Endothelial cell of umbilical vein (primary cell): ENCODE measurements at regions not wholly inside any gene's neighbourhood (a gene's known extent, or its start where the extent isn't known, plus 50 kb on each side); places are given as distances from the start of the nearest gene placed in this dataset.
"Not testable (repeated sequence)": the region's sequence is repeated elsewhere in the genome, so short reads cannot be mapped to it uniquely, and the experiment has no call there.

Experiments
- BruUV-seq: library from RNA; stranded (reverse); fragments of 400-500 nt; replicated peaks from 2 replicates; lab custom pipeline; 2021; lab: Mats Ljungman, UMichigan
- CTCF ChIA-PET: fragments of 300-600, 350-600 bp; sonication (Branson Sonifier 250); formaldehyde crosslinking; loops from one replicate; lab custom pipeline; 2021; ENCODE audit warnings: antibody characterized with exemption, inconsistent platforms; lab: Charles Lee
- POLR2A ChIA-PET: fragments of 300-600, 350-600 bp; sonication (Branson Sonifier 250); formaldehyde crosslinking; loops from one replicate; lab custom pipeline; 2021; ENCODE audit warnings: antibody characterized with exemption, inconsistent platforms; lab: Charles Lee
- DNase-seq: peaks from one replicate; pipeline ENCODE4 v3.0.0-alpha.2; 2011; ENCODE audit warnings: low read depth, low spot score
- FAIRE-seq: peaks from 2 replicates; lab custom pipeline; 2011; peaks lifted over from hg19 to GRCh38; lab: Jason Lieb, UNC
- H2AFZ ChIP-seq: 2 replicates; pipeline ENCODE4 v1.6.0; 2012; ENCODE audit warnings: low read depth, low read length, control low read depth, inconsistent platforms
- H3K27ac ChIP-seq: 2 replicates; pipeline ENCODE4 v1.5.1; 2011; ENCODE audit warnings: low read depth, mild to moderate bottlenecking, control low read depth, low read length, moderate library complexity; ENCODE audit not compliant: insufficient read depth
- H3K27me3 ChIP-seq, 2 experiments: 2 replicates each; pipeline versions ENCODE4 v1.6.0 to v1.6.1; 2011; ENCODE audit warnings: low read length in 2 of 2, mixed read lengths in 1 of 2; ENCODE audit not compliant: control insufficient read depth in 2 of 2, insufficient read depth in 2 of 2
- H3K36me3 ChIP-seq, 2 experiments: 2 replicates in 1 of 2; 3 replicates in 1 of 2; pipeline ENCODE4 v1.5.1; 2011; ENCODE audit warnings: low read length in 2 of 2, mild to moderate bottlenecking in 1 of 2, moderate library complexity in 1 of 2; ENCODE audit not compliant: control insufficient read depth in 2 of 2, insufficient read depth in 2 of 2; ENCODE audit errors: extremely low read depth in 1 of 2
- H3K4me1 ChIP-seq: 3 replicates; pipeline ENCODE4 v1.5.1; 2011; ENCODE audit warnings: mild to moderate bottlenecking, low read length; ENCODE audit not compliant: control insufficient read depth, insufficient read depth; ENCODE audit errors: extremely low read depth
- H3K4me2 ChIP-seq: 2 replicates; pipeline ENCODE4 v1.6.1; 2011; ENCODE audit warnings: low read length, control low read depth, mixed read lengths; ENCODE audit not compliant: insufficient read depth
- H3K4me3 ChIP-seq, 3 experiments: fragments of 200-600 bp in 1 of 3; sonication (generic), shearing (Covaris generic) in 1 of 3; replicated peaks in 1 of 3; 2 replicates each; pipeline ENCODE4 v1.5.1; 2011 to 2016; ENCODE audit warnings: control low read depth in 3 of 3, low read length in 3 of 3, mild to moderate bottlenecking in 2 of 3, inconsistent platforms in 1 of 3, low read depth in 1 of 3, moderate library complexity in 1 of 3; ENCODE audit not compliant: insufficient read depth in 1 of 3
- H3K79me2 ChIP-seq: 2 replicates; pipeline ENCODE4 v1.6.0; 2012; ENCODE audit warnings: low read length, inconsistent platforms; ENCODE audit not compliant: control insufficient read depth, insufficient read depth
- H3K9ac ChIP-seq: replicated peaks from 2 replicates; pipeline ENCODE3; 2011; ENCODE audit warnings: low read length, control low read depth; ENCODE audit not compliant: insufficient read depth; ENCODE audit errors: extremely low read depth
- H3K9me1 ChIP-seq: replicated peaks from 3 replicates; pipeline ENCODE4 v1.6.0; 2011; ENCODE audit warnings: mild to moderate bottlenecking, low read length; ENCODE audit not compliant: control insufficient read depth, insufficient read depth; ENCODE audit errors: extremely low read depth
- H3K9me3 ChIP-seq: replicated peaks from 2 replicates; pipeline ENCODE4 v1.5.1; 2012; ENCODE audit warnings: low read length, inconsistent platforms; ENCODE audit not compliant: control insufficient read depth, insufficient read depth
- H4K20me1 ChIP-seq: replicated peaks from 2 replicates; pipeline ENCODE3; 2011; ENCODE audit warnings: mild to moderate bottlenecking, low read length; ENCODE audit not compliant: control insufficient read depth, insufficient read depth; ENCODE audit errors: extremely low read depth
- MYC ChIP-seq: IDR thresholded peaks from one replicate; pipeline ENCODE4 v1.6.1; 2011; ENCODE audit warnings: mild to moderate bottlenecking, low read depth, low read length
- POLR2AphosphoS5 ChIP-seq: IDR thresholded peaks from 2 replicates; pipeline ENCODE4 v1.6.1; 2012; ENCODE audit warnings: low read depth, mild to moderate bottlenecking, control low read depth, low read length, moderate library complexity; ENCODE audit not compliant: insufficient read depth
- dilution Hi-C: fragments of 300-500 bp; cut with MboI; formaldehyde crosslinking; loops from one replicate; pipeline ENCODE4 v1.15.0; 2019; ENCODE audit warnings: low sequenced_read_pairs; ENCODE audit not compliant: extremely low pct_ligation_motif_present
- intact Hi-C: fragments of 100-400 bp; cut with micrococcal nuclease; formaldehyde crosslinking; loops from one replicate; pipeline ENCODE4 v1.10.0; 2022
- TF ChIP-seq, protein P1 (sequence below), 2 donors: IDR thresholded peaks; 1 replicate in 1 of 2; 2 replicates in 1 of 2; pipeline ENCODE4 v1.5.1; 2011; ENCODE audit warnings: low read length in 2 of 2, mild to moderate bottlenecking in 2 of 2, moderate library complexity in 2 of 2, control low read depth in 1 of 2, inconsistent platforms in 1 of 2, low read depth in 1 of 2; ENCODE audit not compliant: insufficient read depth in 1 of 2; ENCODE audit errors: extremely low read depth in 1 of 2
- TF ChIP-seq, protein P2 (sequence below): IDR thresholded peaks from 2 replicates; pipeline ENCODE4 v1.6.1; 2011; ENCODE audit not compliant: insufficient read depth, insufficient read length

DNA sequence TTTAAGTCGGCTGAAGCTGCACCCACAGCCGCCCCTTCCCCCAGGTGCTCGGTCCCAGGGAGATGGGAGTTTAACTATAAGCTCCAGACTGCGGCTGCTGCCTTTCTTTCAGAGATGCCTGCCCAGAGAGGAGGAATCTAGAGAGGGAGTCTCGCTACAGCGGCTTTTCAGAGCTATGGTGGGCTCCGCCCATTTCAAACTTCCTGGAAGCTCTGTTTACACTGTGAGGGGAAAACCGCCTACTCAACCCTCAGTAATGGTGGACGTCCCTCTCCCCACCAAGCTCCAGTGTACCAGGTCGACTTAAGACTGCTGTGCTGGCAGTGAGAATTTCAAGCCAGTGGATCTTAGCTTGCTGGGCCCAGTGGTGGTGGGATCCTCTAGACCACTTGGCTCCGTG, 135.4 kb downstream of the CXCL12 start:
- no peaks in the 10 kb centered on the region for H3K27me3 ChIP-seq
- intact Hi-C loops, result no loop called here
- H3K9ac ChIP-seq, result no peak overlapping the region
- H3K79me2 ChIP-seq, result no peaks in the 10 kb centered on the region
- POLR2A ChIA-PET, result no interaction called here
- H3K4me3 ChIP-seq, result no peak overlapping the region
- H3K9me3 ChIP-seq, result peaks cover 3% of the 10 kb centered on the region
- TF ChIP-seq, protein P1, sequence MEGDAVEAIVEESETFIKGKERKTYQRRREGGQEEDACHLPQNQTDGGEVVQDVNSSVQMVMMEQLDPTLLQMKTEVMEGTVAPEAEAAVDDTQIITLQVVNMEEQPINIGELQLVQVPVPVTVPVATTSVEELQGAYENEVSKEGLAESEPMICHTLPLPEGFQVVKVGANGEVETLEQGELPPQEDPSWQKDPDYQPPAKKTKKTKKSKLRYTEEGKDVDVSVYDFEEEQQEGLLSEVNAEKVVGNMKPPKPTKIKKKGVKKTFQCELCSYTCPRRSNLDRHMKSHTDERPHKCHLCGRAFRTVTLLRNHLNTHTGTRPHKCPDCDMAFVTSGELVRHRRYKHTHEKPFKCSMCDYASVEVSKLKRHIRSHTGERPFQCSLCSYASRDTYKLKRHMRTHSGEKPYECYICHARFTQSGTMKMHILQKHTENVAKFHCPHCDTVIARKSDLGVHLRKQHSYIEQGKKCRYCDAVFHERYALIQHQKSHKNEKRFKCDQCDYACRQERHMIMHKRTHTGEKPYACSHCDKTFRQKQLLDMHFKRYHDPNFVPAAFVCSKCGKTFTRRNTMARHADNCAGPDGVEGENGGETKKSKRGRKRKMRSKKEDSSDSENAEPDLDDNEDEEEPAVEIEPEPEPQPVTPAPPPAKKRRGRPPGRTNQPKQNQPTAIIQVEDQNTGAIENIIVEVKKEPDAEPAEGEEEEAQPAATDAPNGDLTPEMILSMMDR (IDR thresholded peaks at IDR 0.05; ENCODE audit: extremely low read depth in 1 of 2, insufficient read depth in 1 of 2, low read depth in 1 of 2, low read length in 2 of 2), result no peak
- TF ChIP-seq POLR2AphosphoS5, result no peak
- TF ChIP-seq, protein P2, sequence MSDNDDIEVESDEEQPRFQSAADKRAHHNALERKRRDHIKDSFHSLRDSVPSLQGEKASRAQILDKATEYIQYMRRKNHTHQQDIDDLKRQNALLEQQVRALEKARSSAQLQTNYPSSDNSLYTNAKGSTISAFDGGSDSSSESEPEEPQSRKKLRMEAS, result no peak
- TF ChIP-seq MYC, result no peak
- no peaks in the 10 kb centered on the region for H3K36me3 ChIP-seq
- H4K20me1 ChIP-seq, result no peaks in the 10 kb centered on the region
- dilution Hi-C loops, result no loop called here
- H3K4me1 ChIP-seq, result no peaks in the 10 kb centered on the region
- no peak for DNase-seq
- FAIRE-seq, result no peak
- H2AFZ ChIP-seq, result no peak overlapping the region
- H3K9me1 ChIP-seq, result no peaks in the 10 kb centered on the region
- H3K27ac ChIP-seq, result no peak overlapping the region
- CTCF ChIA-PET, result no interaction called here
- no peak overlapping the region for H3K4me2 ChIP-seq
- BruUV-seq, result no TSS peak

DNA sequence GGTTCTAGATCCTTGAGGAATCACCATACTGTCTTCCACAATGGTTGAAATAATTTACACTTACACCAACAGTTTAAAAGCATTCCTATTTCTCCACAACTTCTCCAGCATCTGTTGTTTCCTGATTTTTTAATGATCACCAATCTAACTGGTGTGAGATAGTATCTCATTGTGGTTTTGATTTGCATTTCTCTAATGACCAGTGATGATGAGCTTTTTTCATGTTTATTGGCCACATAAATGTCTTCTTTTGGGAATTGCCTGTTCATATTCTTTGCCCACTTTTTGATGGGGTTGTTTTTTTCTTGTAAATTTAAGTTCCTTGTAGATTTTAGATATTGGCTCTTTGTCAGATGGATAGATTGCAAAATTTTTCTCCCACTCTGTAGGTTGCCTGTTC, 138.2 kb downstream of the CXCL12 start:
- intact Hi-C loops, H4K20me1 ChIP-seq, H3K4me1 ChIP-seq, H3K9me1 ChIP-seq, H3K9ac ChIP-seq, H3K4me3 ChIP-seq, H3K4me2 ChIP-seq, H3K27me3 ChIP-seq, H3K9me3 ChIP-seq, POLR2A ChIA-PET, H3K27ac ChIP-seq, H3K36me3 ChIP-seq, CTCF ChIA-PET, H3K79me2 ChIP-seq, DNase-seq, BruUV-seq, H2AFZ ChIP-seq, dilution Hi-C loops: not testable (repeated sequence)
- FAIRE-seq, result peak; percentile 4

DNA sequence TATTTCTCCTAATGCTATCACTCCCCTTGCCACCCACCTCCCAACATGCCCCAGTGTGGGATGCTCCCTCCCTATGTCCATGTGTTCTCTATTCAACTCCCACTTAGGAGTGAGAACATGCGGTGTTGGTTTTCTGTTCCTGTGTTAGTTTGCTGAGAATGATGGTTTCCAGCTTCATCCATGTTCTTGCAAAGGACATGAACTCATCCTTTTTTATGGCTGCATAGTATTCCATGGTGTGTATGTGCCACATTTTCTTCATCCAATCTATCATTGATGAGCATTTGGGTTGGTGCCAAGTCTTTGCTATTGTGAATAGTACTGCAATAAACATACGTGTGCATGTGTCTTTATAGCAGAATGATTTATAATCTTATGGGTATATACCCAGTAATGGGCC, 138.6 kb downstream of the CXCL12 start:
- dilution Hi-C loops, result not testable (repeated sequence)

More for the DNA sequence above, 138.6 kb downstream of the CXCL12 start:
- H3K9me1 ChIP-seq, H3K27ac ChIP-seq, intact Hi-C loops, H2AFZ ChIP-seq, H3K79me2 ChIP-seq, H3K36me3 ChIP-seq, H3K9ac ChIP-seq, CTCF ChIA-PET, H3K4me3 ChIP-seq, H3K9me3 ChIP-seq, DNase-seq, POLR2A ChIA-PET, H4K20me1 ChIP-seq, H3K27me3 ChIP-seq, FAIRE-seq, BruUV-seq, H3K4me1 ChIP-seq, H3K4me2 ChIP-seq: not testable (repeated sequence)
